ENCODE measurements at regions not wholly inside any gene's neighbourhood (a gene's known extent, or its start where the extent isn't known, plus 50 kb on each side); places are given as distances from the start of the nearest gene placed in this dataset.

- H3K4me3 ChIP-seq (ENCODE audit: low read length) = no peak overlapping the region
- no peaks in the 10 kb centered on the region for H3F3A ChIP-seq (ENCODE audit: control insufficient read depth, insufficient read depth)
- no peak overlapping the region for H3K4me2 ChIP-seq (ENCODE audit: low read length)
- no peaks in the 10 kb centered on the region for H3K36me3 ChIP-seq (ENCODE audit: control insufficient read depth, low read length)
- H3K9me2 ChIP-seq (replicated peaks; ENCODE audit: control insufficient read depth, low read length) = no peaks in the 10 kb centered on the region
- H3K79me2 ChIP-seq (ENCODE audit: control insufficient read depth, low read length) = no peaks in the 10 kb centered on the region
- TF ChIP-seq EZH2phosphoT487 (IDR thresholded peaks at IDR 0.05; ENCODE audit: borderline replicate concordance, low read length) (no peak), CTCF (IDR thresholded peaks at IDR 0.05; ENCODE audit: low read depth, low read length, poor library complexity, severe bottlenecking) (no peak)
- no peak overlapping the region for H3K27ac ChIP-seq (ENCODE audit: low read depth, low read length)
- no peaks in the 10 kb centered on the region for H3K4me1 ChIP-seq (ENCODE audit: control insufficient read depth, low read length)
- no peaks in the 10 kb centered on the region for H4K20me1 ChIP-seq (ENCODE audit: control insufficient read depth, insufficient read depth, low read depth, low read length)
- H3K27me3 ChIP-seq (ENCODE audit: control insufficient read depth, low read length) = no peaks in the 10 kb centered on the region
- no peaks in the 10 kb centered on the region for H3K9me3 ChIP-seq (ENCODE audit: control insufficient read depth, insufficient read depth, low read length)
Measured at GRCh38 chr3:55159711-55160110, 231.9 kb upstream of the LRTM1 start.

- no peaks in the 10 kb centered on the region for H4K20me1 ChIP-seq (ENCODE audit: control insufficient read depth, insufficient read depth, low read depth, low read length)
- H3K4me2 ChIP-seq (ENCODE audit: low read length) = no peak overlapping the region
- no peaks in the 10 kb centered on the region for H3K79me2 ChIP-seq (ENCODE audit: control insufficient read depth, low read length)
- no peaks in the 10 kb centered on the region for H3K9me3 ChIP-seq (ENCODE audit: control insufficient read depth, insufficient read depth, low read length)
- H3K9me2 ChIP-seq (replicated peaks; ENCODE audit: control insufficient read depth, low read length) = no peaks in the 10 kb centered on the region
- H3K4me1 ChIP-seq (ENCODE audit: control insufficient read depth, low read length) = no peaks in the 10 kb centered on the region
- TF ChIP-seq CTCF (IDR thresholded peaks at IDR 0.05; ENCODE audit: low read depth, low read length, poor library complexity, severe bottlenecking) (no peak), EZH2phosphoT487 (IDR thresholded peaks at IDR 0.05; ENCODE audit: borderline replicate concordance, low read length) (no peak)
- H3K36me3 ChIP-seq (ENCODE audit: control insufficient read depth, low read length) = no peaks in the 10 kb centered on the region
- H3K4me3 ChIP-seq (ENCODE audit: low read length) = no peak overlapping the region
- H3K27me3 ChIP-seq (ENCODE audit: control insufficient read depth, low read length) = no peaks in the 10 kb centered on the region
- no peak overlapping the region for H3K27ac ChIP-seq (ENCODE audit: low read depth, low read length)
- no peaks in the 10 kb centered on the region for H3F3A ChIP-seq (ENCODE audit: control insufficient read depth, insufficient read depth)
Measured at GRCh38 chr3:55159016-55159415, 231.2 kb upstream of the LRTM1 start.

GRCh38 chr3:55158345-55158744 is 230.5 kb upstream of the LRTM1 start:
- Histone ChIP-seq H3K27ac (ENCODE audit: low read depth, low read length) (no peak overlapping the region), H3K27me3 (ENCODE audit: control insufficient read depth, low read length) (no peaks in the 10 kb centered on the region), H4K20me1 (ENCODE audit: control insufficient read depth, insufficient read depth, low read depth, low read length) (no peaks in the 10 kb centered on the region), H3K9me2 (replicated peaks; ENCODE audit: control insufficient read depth, low read length) (no peaks in the 10 kb centered on the region), H3K4me2 (ENCODE audit: low read length) (no peak overlapping the region), H3K4me1 (ENCODE audit: control insufficient read depth, low read length) (no peaks in the 10 kb centered on the region), H3K4me3 (ENCODE audit: low read length) (no peak overlapping the region), H3K79me2 (ENCODE audit: control insufficient read depth, low read length) (no peaks in the 10 kb centered on the region), H3K9me3 (ENCODE audit: control insufficient read depth, insufficient read depth, low read length) (no peaks in the 10 kb centered on the region), H3F3A (ENCODE audit: control insufficient read depth, insufficient read depth) (no peaks in the 10 kb centered on the region), H3K36me3 (ENCODE audit: control insufficient read depth, low read length) (no peaks in the 10 kb centered on the region)
- TF ChIP-seq CTCF (IDR thresholded peaks at IDR 0.05; ENCODE audit: low read depth, low read length, poor library complexity, severe bottlenecking) (no peak), EZH2phosphoT487 (IDR thresholded peaks at IDR 0.05; ENCODE audit: borderline replicate concordance, low read length) (no peak)

GRCh38 chr3:55157731-55158130 is 229.9 kb upstream of the LRTM1 start:
- no peaks in the 10 kb centered on the region for H3K9me2 ChIP-seq (replicated peaks; ENCODE audit: control insufficient read depth, low read length)
- H3F3A ChIP-seq (ENCODE audit: control insufficient read depth, insufficient read depth) = no peaks in the 10 kb centered on the region
- no peaks in the 10 kb centered on the region for H3K79me2 ChIP-seq (ENCODE audit: control insufficient read depth, low read length)
- H3K4me1 ChIP-seq (ENCODE audit: control insufficient read depth, low read length) = no peaks in the 10 kb centered on the region
- H3K4me2 ChIP-seq (ENCODE audit: low read length) = no peak overlapping the region
- no peak overlapping the region for H3K4me3 ChIP-seq (ENCODE audit: low read length)
- TF ChIP-seq EZH2phosphoT487 (IDR thresholded peaks at IDR 0.05; ENCODE audit: borderline replicate concordance, low read length) (no peak), CTCF (IDR thresholded peaks at IDR 0.05; ENCODE audit: low read depth, low read length, poor library complexity, severe bottlenecking) (no peak)
- no peaks in the 10 kb centered on the region for H3K9me3 ChIP-seq (ENCODE audit: control insufficient read depth, insufficient read depth, low read length)
- H3K27me3 ChIP-seq (ENCODE audit: control insufficient read depth, low read length) = no peaks in the 10 kb centered on the region
- H3K27ac ChIP-seq (ENCODE audit: low read depth, low read length) = no peak overlapping the region
- H4K20me1 ChIP-seq (ENCODE audit: control insufficient read depth, insufficient read depth, low read depth, low read length) = no peaks in the 10 kb centered on the region
- H3K36me3 ChIP-seq (ENCODE audit: control insufficient read depth, low read length) = no peaks in the 10 kb centered on the region

Data from DOHH2 (cell line).